Astrocyte (in vitro differentiated cells and primary cell): ENCODE measurements at regions not wholly inside any gene's neighbourhood (a gene's known extent, or its start where the extent isn't known, plus 50 kb on each side); places are given as distances from the start of the nearest gene placed in this dataset.

Experiments
- DNase-seq: peaks from one replicate; pipeline ENCODE4 v3.0.0-alpha.2; 2010; ENCODE audit warnings: low read depth
- FAIRE-seq: peaks from 2 replicates; lab custom pipeline; 2011; peaks lifted over from hg19 to GRCh38; lab: Jason Lieb, UNC
- H2AFZ ChIP-seq: 2 replicates; pipeline ENCODE4 v1.6.0; 2012; ENCODE audit warnings: low read depth, low read length, inconsistent platforms
- H3K27ac ChIP-seq: 2 replicates; pipeline ENCODE4 v1.5.1; 2011; ENCODE audit warnings: low read depth, low read length, inconsistent platforms
- H3K27me3 ChIP-seq: 2 replicates; pipeline ENCODE4 v1.6.0; 2011; ENCODE audit warnings: low read length, inconsistent platforms; ENCODE audit not compliant: insufficient read depth
- H3K36me3 ChIP-seq: 2 replicates; pipeline ENCODE4 v1.5.1; 2011; ENCODE audit warnings: low read length, inconsistent platforms; ENCODE audit not compliant: insufficient read depth
- H3K4me1 ChIP-seq: 2 replicates; pipeline ENCODE4 v1.5.1; 2011; ENCODE audit warnings: low read length, inconsistent platforms; ENCODE audit not compliant: insufficient read depth
- H3K4me2 ChIP-seq: 2 replicates; pipeline ENCODE4 v1.6.0; 2012; ENCODE audit warnings: low read length, inconsistent platforms
- H3K4me3 ChIP-seq: 2 replicates; pipeline ENCODE4 v1.5.1; 2011; ENCODE audit warnings: low read depth, mild to moderate bottlenecking, low read length, inconsistent platforms; ENCODE audit not compliant: insufficient read depth
- H3K79me2 ChIP-seq: 2 replicates; pipeline ENCODE4 v1.6.0; 2012; ENCODE audit warnings: mild to moderate bottlenecking, low read length, inconsistent platforms; ENCODE audit not compliant: insufficient read depth
- H3K9ac ChIP-seq: 2 replicates; pipeline ENCODE4 v1.6.0; 2012; ENCODE audit warnings: mild to moderate bottlenecking, low read length, inconsistent platforms
- H3K9me3 ChIP-seq: 2 replicates; pipeline ENCODE4 v1.5.1; 2012; ENCODE audit warnings: low read depth, mild to moderate bottlenecking, low read length, inconsistent platforms; ENCODE audit not compliant: insufficient read depth
- H4K20me1 ChIP-seq: 2 replicates; pipeline ENCODE4 v1.6.0; 2012; ENCODE audit warnings: low read length, inconsistent platforms; ENCODE audit not compliant: insufficient read depth
- H3K27ac Mint-ChIP-seq: one replicate; pipeline ENCODE4 v1.8.0; 2021; ENCODE audit warnings: mild to moderate bottlenecking, mixed read lengths; ENCODE audit not compliant: unreplicated experiment
- H3K27me3 Mint-ChIP-seq: one replicate; pipeline ENCODE4 v1.8.0; 2021; ENCODE audit warnings: low read depth, mixed read lengths; ENCODE audit not compliant: unreplicated experiment
- H3K36me3 Mint-ChIP-seq: one replicate; pipeline ENCODE4 v1.8.0; 2021; ENCODE audit warnings: low read depth, mixed read lengths; ENCODE audit not compliant: unreplicated experiment
- H3K4me1 Mint-ChIP-seq: one replicate; pipeline ENCODE4 v1.8.0; 2021; ENCODE audit warnings: low read depth, mixed read lengths; ENCODE audit not compliant: unreplicated experiment
- H3K4me3 Mint-ChIP-seq: one replicate; pipeline ENCODE4 v1.8.0; 2021; ENCODE audit warnings: mild to moderate bottlenecking, moderate library complexity, mixed read lengths; ENCODE audit not compliant: unreplicated experiment
- H3K9me3 Mint-ChIP-seq: one replicate; pipeline ENCODE4 v1.8.0; 2021; ENCODE audit warnings: mild to moderate bottlenecking, mixed read lengths; ENCODE audit not compliant: unreplicated experiment
- CTCF ChIP-seq: IDR thresholded peaks from 2 replicates; pipeline ENCODE4 v1.5.1; 2011; ENCODE audit warnings: low read depth, mild to moderate bottlenecking, inconsistent platforms, low read length, moderate library complexity; ENCODE audit not compliant: insufficient read depth
- EZH2 ChIP-seq: IDR thresholded peaks from 2 replicates; pipeline ENCODE4 v1.6.1; 2012; ENCODE audit warnings: mild to moderate bottlenecking, low read length, inconsistent platforms; ENCODE audit not compliant: insufficient read depth

- H3K27me3 Mint-ChIP-seq: peaks cover 11% of the 10 kb centered on the region
- DNase-seq (no peak), FAIRE-seq (no peak)
- no peak overlapping the region for H3K27ac ChIP-seq
- H3K36me3 Mint-ChIP-seq: no peaks in the 10 kb centered on the region
- TF ChIP-seq EZH2 (no peak), CTCF (no peak)
- H3K27ac Mint-ChIP-seq: no peak overlapping the region
- H4K20me1 ChIP-seq: no peaks in the 10 kb centered on the region
- H3K9me3 Mint-ChIP-seq: peaks cover 2% of the 10 kb centered on the region
- peaks cover 2% of the 10 kb centered on the region for H3K4me1 Mint-ChIP-seq
- H3K4me3 Mint-ChIP-seq: no peak overlapping the region
- H3K9ac ChIP-seq: no peak overlapping the region
- H3K9me3 ChIP-seq: no peaks in the 10 kb centered on the region
- H2AFZ ChIP-seq: no peak overlapping the region
- H3K4me2 ChIP-seq: no peak overlapping the region
- H3K27me3 ChIP-seq: no peaks in the 10 kb centered on the region
- no peak overlapping the region for H3K4me3 ChIP-seq
- no peaks in the 10 kb centered on the region for H3K79me2 ChIP-seq
- H3K36me3 ChIP-seq: no peaks in the 10 kb centered on the region
- no peaks in the 10 kb centered on the region for H3K4me1 ChIP-seq
Observed at GRCh38 chr9:99398241-99398640, 176.2 kb downstream of the SEC61B start.

GRCh38 chr9:99399474-99399873, 177.4 kb downstream of the SEC61B start:
- Mint-ChIP-seq H3K27me3 (peaks cover 11% of the 10 kb centered on the region), H3K4me1 (peaks cover 2% of the 10 kb centered on the region), H3K4me3 (no peak overlapping the region), H3K9me3 (peaks cover 2% of the 10 kb centered on the region), H3K36me3 (no peaks in the 10 kb centered on the region), H3K27ac (no peak overlapping the region)
- TF ChIP-seq EZH2 (no peak), CTCF (no peak)
- no peak overlapping the region for H3K27ac ChIP-seq
- H3K4me3 ChIP-seq: no peak overlapping the region
- DNase-seq (no peak), FAIRE-seq (no peak)
- no peak overlapping the region for H3K4me2 ChIP-seq
- no peaks in the 10 kb centered on the region for H3K36me3 ChIP-seq
- no peaks in the 10 kb centered on the region for H3K79me2 ChIP-seq
- no peak overlapping the region for H3K9ac ChIP-seq
- no peaks in the 10 kb centered on the region for H3K4me1 ChIP-seq
- no peaks in the 10 kb centered on the region for H3K27me3 ChIP-seq
- no peak overlapping the region for H2AFZ ChIP-seq
- no peaks in the 10 kb centered on the region for H4K20me1 ChIP-seq
- no peaks in the 10 kb centered on the region for H3K9me3 ChIP-seq

GRCh38 chr9:99400184-99400731, 178.2 kb downstream of the SEC61B start:
- Histone ChIP-seq H3K4me2 (no peak overlapping the region), H3K27me3 (no peaks in the 10 kb centered on the region), H3K4me1 (no peaks in the 10 kb centered on the region), H3K9ac (no peak overlapping the region), H3K4me3 (no peak overlapping the region), H3K27ac (no peak overlapping the region), H3K36me3 (no peaks in the 10 kb centered on the region), H3K9me3 (no peaks in the 10 kb centered on the region), H3K79me2 (no peaks in the 10 kb centered on the region), H2AFZ (no peak overlapping the region), H4K20me1 (no peaks in the 10 kb centered on the region)
- Mint-ChIP-seq H3K27me3 (peaks cover 11% of the 10 kb centered on the region), H3K4me1 (peaks cover 2% of the 10 kb centered on the region), H3K27ac (no peak overlapping the region), H3K9me3 (peaks cover 2% of the 10 kb centered on the region), H3K4me3 (no peak overlapping the region), H3K36me3 (no peaks in the 10 kb centered on the region)
- FAIRE-seq: no peak
- TF ChIP-seq EZH2: no peak
- TF ChIP-seq CTCF: no peak
- no peak for DNase-seq
